Type B pancreatic cell (in vitro differentiated cells): ENCODE measurements at regions not wholly inside any gene's neighbourhood (a gene's known extent, or its start where the extent isn't known, plus 50 kb on each side); places are given as distances from the start of the nearest gene placed in this dataset.

ENCODE experiments used
- DNase-seq: peaks from one replicate; pipeline ENCODE4 v3.0.0; 2021; ENCODE audit warnings: mixed read lengths; ENCODE audit not compliant: unreplicated experiment; ENCODE audit errors: extremely low spot score
- H3K27ac Mint-ChIP-seq: 2 replicates; pipeline ENCODE4 v1.8.0; 2021; ENCODE audit warnings: mild to moderate bottlenecking, mixed read lengths
- H3K27me3 Mint-ChIP-seq: 2 replicates; pipeline ENCODE4 v1.8.0; 2021; ENCODE audit warnings: mixed read lengths
- H3K36me3 Mint-ChIP-seq: 2 replicates; pipeline ENCODE4 v1.8.0; 2021; ENCODE audit warnings: mixed read lengths
- H3K4me1 Mint-ChIP-seq: one replicate; pipeline ENCODE4 v1.8.0; 2021; ENCODE audit warnings: mixed read lengths; ENCODE audit not compliant: unreplicated experiment
- H3K4me3 Mint-ChIP-seq: 2 replicates; pipeline ENCODE4 v1.8.0; 2021; ENCODE audit warnings: mild to moderate bottlenecking, mixed read lengths
- H3K9me3 Mint-ChIP-seq: 2 replicates; pipeline ENCODE4 v1.8.0; 2021; ENCODE audit warnings: mixed read lengths
- TF ChIP-seq, protein P1 (sequence below): fragments of 200-600 bp; sonication (generic); conservative IDR thresholded peaks from 2 replicates; pipeline ENCODE4 v1.5.0; 2021; ENCODE audit warnings: antibody characterized with exemption, mild to moderate bottlenecking

GRCh38 chr1:34409689-34410229 is 233.1 kb downstream of the C1orf94 start:
- no peak for DNase-seq
- Mint-ChIP-seq H3K27ac (no peak overlapping the region), H3K36me3 (no peaks in the 10 kb centered on the region), H3K4me3 (no peak overlapping the region), H3K4me1 (peaks cover 14% of the 10 kb centered on the region), H3K9me3 (no peaks in the 10 kb centered on the region), H3K27me3 (peaks cover 8% of the 10 kb centered on the region)
- TF ChIP-seq, protein P1, sequence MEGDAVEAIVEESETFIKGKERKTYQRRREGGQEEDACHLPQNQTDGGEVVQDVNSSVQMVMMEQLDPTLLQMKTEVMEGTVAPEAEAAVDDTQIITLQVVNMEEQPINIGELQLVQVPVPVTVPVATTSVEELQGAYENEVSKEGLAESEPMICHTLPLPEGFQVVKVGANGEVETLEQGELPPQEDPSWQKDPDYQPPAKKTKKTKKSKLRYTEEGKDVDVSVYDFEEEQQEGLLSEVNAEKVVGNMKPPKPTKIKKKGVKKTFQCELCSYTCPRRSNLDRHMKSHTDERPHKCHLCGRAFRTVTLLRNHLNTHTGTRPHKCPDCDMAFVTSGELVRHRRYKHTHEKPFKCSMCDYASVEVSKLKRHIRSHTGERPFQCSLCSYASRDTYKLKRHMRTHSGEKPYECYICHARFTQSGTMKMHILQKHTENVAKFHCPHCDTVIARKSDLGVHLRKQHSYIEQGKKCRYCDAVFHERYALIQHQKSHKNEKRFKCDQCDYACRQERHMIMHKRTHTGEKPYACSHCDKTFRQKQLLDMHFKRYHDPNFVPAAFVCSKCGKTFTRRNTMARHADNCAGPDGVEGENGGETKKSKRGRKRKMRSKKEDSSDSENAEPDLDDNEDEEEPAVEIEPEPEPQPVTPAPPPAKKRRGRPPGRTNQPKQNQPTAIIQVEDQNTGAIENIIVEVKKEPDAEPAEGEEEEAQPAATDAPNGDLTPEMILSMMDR, result no peak

- TF ChIP-seq, protein P1, result no peak
- no peaks in the 10 kb centered on the region for H3K4me1 Mint-ChIP-seq
- DNase-seq, result no peak
- no peaks in the 10 kb centered on the region for H3K9me3 Mint-ChIP-seq
- H3K4me3 Mint-ChIP-seq, result no peak overlapping the region
- no peak overlapping the region for H3K27ac Mint-ChIP-seq
- H3K27me3 Mint-ChIP-seq, result peaks cover 20% of the 10 kb centered on the region
- no peaks in the 10 kb centered on the region for H3K36me3 Mint-ChIP-seq
These were observed 236.1 kb downstream of the C1orf94 start for GRCh38 chr1:34412598-34413370.

DNA sequence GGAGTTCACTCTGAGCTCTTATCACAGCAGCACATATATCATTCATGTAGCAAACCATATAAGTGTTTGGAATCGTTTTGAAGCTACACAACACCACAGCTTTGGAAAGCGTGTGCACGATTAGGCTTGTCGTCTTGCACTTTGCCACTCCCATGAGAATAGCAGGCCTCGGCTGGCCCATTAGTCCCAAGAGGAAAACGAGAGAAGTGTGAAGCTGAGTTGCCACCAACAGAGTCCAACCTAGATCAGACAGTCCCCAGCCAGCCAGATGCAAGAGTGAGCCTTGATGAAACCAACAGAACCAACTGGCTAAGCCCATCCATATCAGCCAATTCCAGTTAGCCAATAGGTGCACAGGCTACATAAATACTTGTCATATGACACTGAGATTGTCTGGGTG is 238.4 kb downstream of the C1orf94 start:
- Mint-ChIP-seq H3K36me3 (no peaks in the 10 kb centered on the region), H3K9me3 (no peaks in the 10 kb centered on the region), H3K27me3 (peaks cover 20% of the 10 kb centered on the region), H3K4me3 (no peak overlapping the region), H3K4me1 (no peaks in the 10 kb centered on the region), H3K27ac (no peak overlapping the region)
- TF ChIP-seq, protein P1, result no peak
- no peak for DNase-seq

DNA sequence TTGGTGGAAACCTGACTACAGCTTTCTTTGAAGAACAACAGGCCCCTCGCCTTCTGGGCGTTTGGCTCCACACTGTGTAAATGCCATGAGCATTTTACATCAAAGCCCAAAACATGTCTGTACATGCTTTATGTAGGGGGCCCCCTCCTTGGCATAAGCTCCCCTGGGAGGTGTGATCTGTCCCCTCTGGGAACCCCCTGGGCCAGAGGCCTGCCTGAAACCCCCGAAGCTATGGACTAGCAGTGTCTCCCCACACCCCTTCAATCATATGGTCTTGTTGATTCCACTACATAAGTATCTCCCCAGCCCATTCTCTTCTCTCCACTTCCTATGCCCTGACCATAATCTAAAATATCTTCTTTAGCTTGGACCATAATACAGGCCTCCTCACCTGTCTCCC is 241.5 kb downstream of the C1orf94 start:
- no peak overlapping the region for H3K27ac Mint-ChIP-seq
- TF ChIP-seq, protein P1, result no peak
- H3K36me3 Mint-ChIP-seq, result no peaks in the 10 kb centered on the region
- H3K4me3 Mint-ChIP-seq, result no peak overlapping the region
- no peaks in the 10 kb centered on the region for H3K9me3 Mint-ChIP-seq
- DNase-seq, result no peak
- peaks cover 27% of the 10 kb centered on the region for H3K27me3 Mint-ChIP-seq
- no peaks in the 10 kb centered on the region for H3K4me1 Mint-ChIP-seq

GRCh38 chr1:34419663-34420136 is 243.0 kb downstream of the C1orf94 start:
- Mint-ChIP-seq H3K4me3 (no peak overlapping the region), H3K36me3 (no peaks in the 10 kb centered on the region), H3K27ac (no peak overlapping the region), H3K9me3 (no peaks in the 10 kb centered on the region), H3K27me3 (peaks cover 33% of the 10 kb centered on the region), H3K4me1 (no peaks in the 10 kb centered on the region)
- TF ChIP-seq, protein P1, result no peak
- DNase-seq, result no peak
